Lower leg skin (tissue), 3 donors: ENCODE measurements at regions not wholly inside any gene's neighbourhood (a gene's known extent, or its start where the extent isn't known, plus 50 kb on each side); places are given as distances from the start of the nearest gene placed in this dataset.

Experiments used
- CTCF ChIP-seq, 3 donors: fragments of 450-650 bp; IDR thresholded peaks; one replicate each; pipeline ENCODE4 v1.5.1; 2016; ENCODE audit warnings: antibody characterized with exemption in 3 of 3, mild to moderate bottlenecking in 3 of 3, moderate library complexity in 2 of 3
- POLR2A ChIP-seq, 2 donors: fragments of 450-650 bp; IDR thresholded peaks; one replicate each; pipeline ENCODE4 v1.6.1; 2016 to 2017; ENCODE audit warnings: antibody characterized with exemption in 2 of 2, mild to moderate bottlenecking in 1 of 2, moderate library complexity in 1 of 2

GRCh38 chr14:54259821-54260220, 137.0 kb upstream of the CDKN3 start:
- TF ChIP-seq POLR2A (IDR thresholded peaks at IDR 0.05) (no peak), CTCF (IDR thresholded peaks at IDR 0.05) (no peak)
